Keratinocyte (primary cell): ENCODE measurements at regions not wholly inside any gene's neighbourhood (a gene's known extent, or its start where the extent isn't known, plus 50 kb on each side); places are given as distances from the start of the nearest gene placed in this dataset.

Source experiments
- DNase-seq: peaks from one replicate; pipeline ENCODE4 v3.0.0-alpha.2; 2011; ENCODE audit warnings: low read depth, missing footprints, low spot score
- FAIRE-seq: peaks from 2 replicates; lab custom pipeline; 2011; peaks lifted over from hg19 to GRCh38; lab: Jason Lieb, UNC
- H2AFZ ChIP-seq: 2 replicates; pipeline ENCODE4 v1.6.0; 2012; ENCODE audit warnings: low read length, control low read depth, inconsistent platforms; ENCODE audit not compliant: control insufficient read depth
- H3K27ac ChIP-seq: 2 replicates; pipeline ENCODE4 v1.5.1; 2011; ENCODE audit warnings: low read length; ENCODE audit not compliant: control insufficient read depth, insufficient read depth
- H3K27me3 ChIP-seq: 3 replicates; pipeline ENCODE4 v1.6.0; 2011; ENCODE audit warnings: low read length; ENCODE audit not compliant: control insufficient read depth, insufficient read depth; ENCODE audit errors: extremely low read depth
- H3K36me3 ChIP-seq, 2 experiments: 2 replicates in 1 of 2; 3 replicates in 1 of 2; pipeline ENCODE4 v1.5.1; 2011; ENCODE audit warnings: low read length in 2 of 2, mild to moderate bottlenecking in 1 of 2; ENCODE audit not compliant: control insufficient read depth in 2 of 2, insufficient read depth in 2 of 2; ENCODE audit errors: extremely low read depth in 1 of 2
- H3K4me1 ChIP-seq: 3 replicates; pipeline ENCODE4 v1.5.1; 2011; ENCODE audit warnings: low read length; ENCODE audit not compliant: control insufficient read depth, insufficient read depth; ENCODE audit errors: extremely low read depth
- H3K4me2 ChIP-seq: 3 replicates; pipeline ENCODE4 v1.6.0; 2011; ENCODE audit warnings: low read depth, low read length; ENCODE audit not compliant: control insufficient read depth, insufficient read depth; ENCODE audit errors: extremely low read depth
- H3K4me3 ChIP-seq, 3 experiments: fragments of 200-600 bp in 1 of 3; sonication (generic) in 1 of 3; 2 replicates in 2 of 3; 3 replicates in 1 of 3; pipeline ENCODE4 v1.5.1; 2011 to 2016; ENCODE audit warnings: low read length in 3 of 3, mild to moderate bottlenecking in 3 of 3, control low read depth in 2 of 3, inconsistent platforms in 1 of 3, low read depth in 1 of 3, mixed read lengths in 1 of 3, mixed run types in 1 of 3, moderate library complexity in 1 of 3; ENCODE audit not compliant: control insufficient read depth in 2 of 3, insufficient read depth in 2 of 3; ENCODE audit errors: extremely low read depth in 1 of 3
- H3K79me2 ChIP-seq: 2 replicates; pipeline ENCODE4 v1.6.0; 2012; ENCODE audit warnings: low read length; ENCODE audit not compliant: control insufficient read depth, insufficient read depth
- H3K9ac ChIP-seq: 3 replicates; pipeline ENCODE4 v1.6.0; 2011; ENCODE audit warnings: low read length; ENCODE audit not compliant: control insufficient read depth, insufficient read depth; ENCODE audit errors: extremely low read depth
- H3K9me1 ChIP-seq: 3 replicates; pipeline ENCODE4 v1.6.0; 2011; ENCODE audit warnings: low read length; ENCODE audit not compliant: control insufficient read depth, insufficient read depth; ENCODE audit errors: extremely low read depth
- H3K9me3 ChIP-seq: 2 replicates; pipeline ENCODE4 v1.5.1; 2012; ENCODE audit warnings: low read depth, low read length; ENCODE audit not compliant: control insufficient read depth
- H4K20me1 ChIP-seq: 3 replicates; pipeline ENCODE4 v1.6.0; 2011; ENCODE audit warnings: low read length; ENCODE audit not compliant: control insufficient read depth, insufficient read depth; ENCODE audit errors: extremely low read depth
- EZH2 ChIP-seq: IDR thresholded peaks from one replicate; pipeline ENCODE4 v1.6.1; 2012; ENCODE audit warnings: inconsistent platforms, mild to moderate bottlenecking, low read length, moderate library complexity
- dilution Hi-C: fragments of 300-500 bp; cut with MboI; formaldehyde crosslinking; loops from one replicate; pipeline ENCODE4 v1.7.0; 2020; ENCODE audit warnings: low sequenced_read_pairs; ENCODE audit not compliant: extremely low pct_ligation_motif_present
- TF ChIP-seq, protein P1 (sequence below), 3 experiments: IDR thresholded peaks in 1 of 3; conservative IDR thresholded peaks in 1 of 3; optimal IDR thresholded peaks in 1 of 3; 2 replicates in 2 of 3; 3 replicates in 1 of 3; pipeline versions ENCODE3 to v1.5.1; 2011; ENCODE audit warnings: low read length in 3 of 3, mild to moderate bottlenecking in 3 of 3, moderate library complexity in 2 of 3, control low read depth in 1 of 3, inconsistent platforms in 1 of 3; ENCODE audit not compliant: insufficient read depth in 2 of 3; ENCODE audit errors: extremely low read depth in 1 of 3

DNA sequence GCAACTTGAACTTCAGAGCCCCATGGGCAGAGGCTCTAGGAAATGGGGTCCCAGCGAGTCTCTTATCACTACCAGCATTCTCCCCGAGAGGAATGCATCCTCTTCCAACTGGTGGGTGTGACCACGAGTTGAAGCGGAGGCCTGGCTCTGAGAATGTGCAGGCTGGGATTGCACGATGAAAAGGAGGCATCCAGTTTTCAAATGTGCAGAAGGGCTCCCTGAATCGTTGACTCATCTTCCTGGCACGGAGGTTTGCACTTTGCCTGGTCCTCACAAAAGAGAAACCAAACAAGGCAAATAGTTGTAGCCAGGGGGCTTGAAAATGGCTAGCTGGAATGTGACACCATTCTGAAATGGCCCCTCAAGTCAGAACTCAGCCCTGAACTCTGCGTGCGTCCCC lies 216.7 kb downstream of the GLI2 start:
- FAIRE-seq (no peak), DNase-seq (no peak)
- Histone ChIP-seq H4K20me1 (no peaks in the 10 kb centered on the region), H3K9ac (no peak overlapping the region), H3K9me3 (no peaks in the 10 kb centered on the region), H3K4me1 (peaks cover 3% of the 10 kb centered on the region), H2AFZ (no peak overlapping the region), H3K27ac (no peak overlapping the region), H3K27me3 (peaks cover 20% of the 10 kb centered on the region), H3K9me1 (no peaks in the 10 kb centered on the region), H3K4me3 (no peak overlapping the region), H3K4me2 (no peak overlapping the region), H3K36me3 (no peaks in the 10 kb centered on the region), H3K79me2 (no peaks in the 10 kb centered on the region)
- dilution Hi-C loops = no loop called here
- TF ChIP-seq, protein P1, sequence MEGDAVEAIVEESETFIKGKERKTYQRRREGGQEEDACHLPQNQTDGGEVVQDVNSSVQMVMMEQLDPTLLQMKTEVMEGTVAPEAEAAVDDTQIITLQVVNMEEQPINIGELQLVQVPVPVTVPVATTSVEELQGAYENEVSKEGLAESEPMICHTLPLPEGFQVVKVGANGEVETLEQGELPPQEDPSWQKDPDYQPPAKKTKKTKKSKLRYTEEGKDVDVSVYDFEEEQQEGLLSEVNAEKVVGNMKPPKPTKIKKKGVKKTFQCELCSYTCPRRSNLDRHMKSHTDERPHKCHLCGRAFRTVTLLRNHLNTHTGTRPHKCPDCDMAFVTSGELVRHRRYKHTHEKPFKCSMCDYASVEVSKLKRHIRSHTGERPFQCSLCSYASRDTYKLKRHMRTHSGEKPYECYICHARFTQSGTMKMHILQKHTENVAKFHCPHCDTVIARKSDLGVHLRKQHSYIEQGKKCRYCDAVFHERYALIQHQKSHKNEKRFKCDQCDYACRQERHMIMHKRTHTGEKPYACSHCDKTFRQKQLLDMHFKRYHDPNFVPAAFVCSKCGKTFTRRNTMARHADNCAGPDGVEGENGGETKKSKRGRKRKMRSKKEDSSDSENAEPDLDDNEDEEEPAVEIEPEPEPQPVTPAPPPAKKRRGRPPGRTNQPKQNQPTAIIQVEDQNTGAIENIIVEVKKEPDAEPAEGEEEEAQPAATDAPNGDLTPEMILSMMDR (optimal IDR thresholded peaks at IDR 0.05 in 1 of 3, IDR thresholded peaks at IDR 0.05 in 1 of 3, conservative IDR thresholded peaks at IDR 0.05 in 1 of 3; ENCODE audit: extremely low read depth in 1 of 3, insufficient read depth in 2 of 3, low read length in 3 of 3) = no peak
- TF ChIP-seq EZH2 = no peak

DNA sequence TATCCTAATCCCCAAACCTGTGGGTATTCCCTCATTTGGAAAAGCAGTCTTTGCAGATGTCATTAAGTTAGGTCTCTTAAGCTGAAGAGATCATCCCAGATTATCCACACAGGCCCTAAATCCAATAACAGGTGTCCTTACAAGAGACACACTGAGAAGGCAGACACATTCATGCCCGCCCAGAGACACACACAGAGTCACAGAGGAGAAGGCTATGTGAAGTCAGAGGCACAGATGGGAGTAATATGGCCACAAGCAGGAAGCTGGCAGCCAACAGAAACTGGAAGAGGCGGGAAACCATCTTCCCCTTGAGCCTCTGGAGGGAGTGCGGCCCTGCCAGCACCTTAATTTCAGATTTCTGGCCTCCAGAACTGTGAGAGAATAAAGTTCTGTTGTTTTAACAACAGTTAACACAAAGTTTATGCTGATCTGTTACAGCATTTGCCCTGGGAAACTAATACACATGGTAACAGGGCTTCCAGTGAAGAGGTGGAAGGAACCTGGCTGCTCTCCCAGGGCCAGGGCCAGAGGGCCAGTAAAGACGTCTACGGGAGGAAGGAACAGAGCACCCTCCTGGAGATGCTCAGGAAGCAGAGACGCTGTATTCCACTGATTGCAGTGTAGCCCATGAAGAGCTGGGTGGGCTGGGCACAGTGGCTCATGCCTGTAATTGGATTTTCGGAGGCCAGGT lies 217.5 kb downstream of the GLI2 start:
- H3K4me2 ChIP-seq = no peak overlapping the region
- no peak for FAIRE-seq
- H3K9ac ChIP-seq = no peak overlapping the region
- dilution Hi-C loops = no loop called here
- no peak overlapping the region for H3K4me3 ChIP-seq
- H3K9me1 ChIP-seq = no peaks in the 10 kb centered on the region
- no peaks in the 10 kb centered on the region for H3K36me3 ChIP-seq
- no peak for DNase-seq
- H4K20me1 ChIP-seq = no peaks in the 10 kb centered on the region
- no peak for TF ChIP-seq EZH2
- TF ChIP-seq, protein P1 (optimal IDR thresholded peaks at IDR 0.05 in 1 of 3, IDR thresholded peaks at IDR 0.05 in 1 of 3, conservative IDR thresholded peaks at IDR 0.05 in 1 of 3; ENCODE audit: extremely low read depth in 1 of 3, insufficient read depth in 2 of 3, low read length in 3 of 3) = no peak
- peaks cover 3% of the 10 kb centered on the region for H3K4me1 ChIP-seq
- H3K79me2 ChIP-seq = no peaks in the 10 kb centered on the region
- no peak overlapping the region for H3K27ac ChIP-seq
- peaks cover 17% of the 10 kb centered on the region for H3K27me3 ChIP-seq
- no peak overlapping the region for H2AFZ ChIP-seq
- no peaks in the 10 kb centered on the region for H3K9me3 ChIP-seq
